H9 (cell line): ENCODE measurements at regions not wholly inside any gene's neighbourhood (a gene's known extent, or its start where the extent isn't known, plus 50 kb on each side); places are given as distances from the start of the nearest gene placed in this dataset.

Experiments used
- DNase-seq: peaks from one replicate; pipeline ENCODE4 v3.0.0-alpha.2; 2017
- H2AFZ ChIP-seq: one replicate; pipeline ENCODE4 v1.6.1; 2013; ENCODE audit warnings: mild to moderate bottlenecking, low read length, control low read depth, moderate library complexity
- H2AK5ac ChIP-seq: 2 replicates; pipeline ENCODE4 v1.6.1; 2013; ENCODE audit warnings: low read length, control low read depth, mixed read lengths; ENCODE audit not compliant: insufficient read length
- H2BK120ac ChIP-seq: one replicate; pipeline ENCODE4 v1.6.1; 2013; ENCODE audit warnings: low read depth, mild to moderate bottlenecking, low read length, control low read depth, inconsistent platforms; ENCODE audit not compliant: poor library complexity, severe bottlenecking
- H2BK12ac ChIP-seq: 2 replicates; pipeline ENCODE4 v1.6.1; 2013; ENCODE audit warnings: low read length, control low read depth, mixed read lengths, low read depth; ENCODE audit not compliant: insufficient read length
- H2BK15ac ChIP-seq: 2 replicates; pipeline ENCODE4 v1.6.1; 2013; ENCODE audit warnings: low read depth, low read length, control low read depth
- H2BK20ac ChIP-seq: one replicate; pipeline ENCODE4 v1.6.1; 2013; ENCODE audit warnings: low read depth, mild to moderate bottlenecking, low read length, control low read depth, inconsistent platforms; ENCODE audit not compliant: poor library complexity, severe bottlenecking
- H2BK5ac ChIP-seq: 2 replicates; pipeline ENCODE4 v1.6.1; 2013; ENCODE audit warnings: low read length, control low read depth, mixed read lengths; ENCODE audit not compliant: insufficient read length
- H3K14ac ChIP-seq: 2 replicates; pipeline ENCODE4 v1.6.1; 2013; ENCODE audit warnings: low read length, control low read depth; ENCODE audit not compliant: insufficient read depth
- H3K18ac ChIP-seq: 2 replicates; pipeline ENCODE4 v1.6.1; 2013; ENCODE audit warnings: low read depth, mild to moderate bottlenecking, mixed read lengths, low read length, control low read depth; ENCODE audit not compliant: insufficient read length
- H3K23ac ChIP-seq: 2 replicates; pipeline ENCODE4 v1.6.1; 2013; ENCODE audit warnings: low read length, control low read depth, mixed read lengths, low read depth; ENCODE audit not compliant: insufficient read length
- H3K23me2 ChIP-seq: 2 replicates; pipeline ENCODE4 v1.6.1; 2013; ENCODE audit warnings: low read depth, mild to moderate bottlenecking, mixed read lengths, low read length, control low read depth; ENCODE audit not compliant: insufficient read length, poor library complexity, severe bottlenecking
- H3K27ac ChIP-seq: 2 replicates; pipeline ENCODE4 v1.5.1; 2013; ENCODE audit warnings: low read length, control low read depth, mixed read lengths, low read depth; ENCODE audit not compliant: insufficient read length
- H3K27me3 ChIP-seq: 2 replicates; pipeline ENCODE4 v1.6.1; 2013; ENCODE audit warnings: low read length, control low read depth, inconsistent platforms; ENCODE audit not compliant: insufficient read depth
- H3K4ac ChIP-seq: 2 replicates; pipeline ENCODE4 v1.6.1; 2013; ENCODE audit warnings: low read depth, mild to moderate bottlenecking, control low read depth, inconsistent platforms, low read length, moderate library complexity
- H3K4me1 ChIP-seq: 2 replicates; pipeline ENCODE4 v1.6.1; 2013; ENCODE audit warnings: low read length, control low read depth, inconsistent platforms; ENCODE audit not compliant: insufficient read depth
- H3K4me2 ChIP-seq: 2 replicates; pipeline ENCODE4 v1.6.1; 2013; ENCODE audit warnings: low read length, control low read depth, mixed read lengths; ENCODE audit not compliant: insufficient read length, insufficient read depth
- H3K56ac ChIP-seq: 2 replicates; pipeline ENCODE4 v1.6.1; 2013; ENCODE audit warnings: low read depth, mild to moderate bottlenecking, mixed read lengths, low read length, control low read depth; ENCODE audit not compliant: insufficient read length
- H3K79me1 ChIP-seq: 2 replicates; pipeline ENCODE4 v1.6.1; 2013; ENCODE audit warnings: low read depth, mild to moderate bottlenecking, moderate library complexity, low read length, control low read depth, inconsistent platforms; ENCODE audit not compliant: insufficient read depth, poor library complexity, severe bottlenecking
- H3K79me2 ChIP-seq: 2 replicates; pipeline ENCODE4 v1.6.1; 2013; ENCODE audit warnings: low read length, control low read depth, inconsistent platforms; ENCODE audit not compliant: insufficient read depth
- H3K9ac ChIP-seq: 2 replicates; pipeline ENCODE4 v1.6.1; 2013; ENCODE audit warnings: low read length, control low read depth, mixed read lengths; ENCODE audit not compliant: insufficient read length; ENCODE audit errors: extremely low read depth
- H3K9me3 ChIP-seq: one replicate; pipeline ENCODE4 v1.6.1; 2013; ENCODE audit warnings: low read depth, low read length, inconsistent platforms; ENCODE audit not compliant: control insufficient read depth
- H3T11ph ChIP-seq: one replicate; pipeline ENCODE4 v1.6.1; 2013; ENCODE audit warnings: mild to moderate bottlenecking, low read length, control low read depth, inconsistent platforms
- H4K20me1 ChIP-seq: one replicate; pipeline ENCODE4 v1.6.1; 2013; ENCODE audit not compliant: control insufficient read depth, insufficient read length, insufficient read depth
- H4K5ac ChIP-seq: 2 replicates; pipeline ENCODE4 v1.6.1; 2013; ENCODE audit warnings: low read depth, mild to moderate bottlenecking, mixed read lengths, low read length, control low read depth; ENCODE audit not compliant: insufficient read length
- H4K8ac ChIP-seq: replicated peaks from 2 replicates; pipeline ENCODE4 v1.6.1; 2013; ENCODE audit warnings: low read length, control low read depth, mixed read lengths, low read depth; ENCODE audit not compliant: insufficient read length
- H4K91ac ChIP-seq: 2 replicates; pipeline ENCODE4 v1.6.1; 2013; ENCODE audit warnings: low read depth, mild to moderate bottlenecking, moderate library complexity, mixed read lengths, low read length, control low read depth; ENCODE audit not compliant: insufficient read length
- H3K27ac Mint-ChIP-seq, 3 experiments: 2 replicates in 2 of 3; 3 replicates in 1 of 3; pipeline ENCODE4 v1.8.0; 2020 to 2021; ENCODE audit warnings: mixed read lengths in 3 of 3, mild to moderate bottlenecking in 1 of 3, moderate library complexity in 1 of 3
- H3K27me3 Mint-ChIP-seq: 2 replicates; pipeline ENCODE4 v1.8.0; 2021; ENCODE audit warnings: low read depth, mild to moderate bottlenecking, moderate library complexity, mixed read lengths
- H3K36me3 Mint-ChIP-seq, 3 experiments: 2 replicates in 2 of 3; 3 replicates in 1 of 3; pipeline ENCODE4 v1.8.0; 2020 to 2021; ENCODE audit warnings: low read depth in 3 of 3, mixed read lengths in 3 of 3; ENCODE audit not compliant: insufficient read depth in 1 of 3
- H3K4me1 Mint-ChIP-seq, 2 experiments: 2 replicates each; pipeline ENCODE4 v1.8.0; 2020; ENCODE audit warnings: mixed read lengths in 2 of 2
- H3K4me3 Mint-ChIP-seq, 2 experiments: 2 replicates in 1 of 2; 3 replicates in 1 of 2; pipeline ENCODE4 v1.8.0; 2020 to 2021; ENCODE audit warnings: mild to moderate bottlenecking in 2 of 2, mixed read lengths in 2 of 2, moderate library complexity in 1 of 2
- H3K9me3 Mint-ChIP-seq, 2 experiments: 2 replicates in 1 of 2; 3 replicates in 1 of 2; pipeline ENCODE4 v1.8.0; 2020; ENCODE audit warnings: mild to moderate bottlenecking in 2 of 2, mixed read lengths in 2 of 2, moderate library complexity in 1 of 2
- WGBS: extraction: QIAGEN DNeasy Blood & Tissue Kit; methylation state at CpG from one replicate; pipeline ENCODE4 v1.1.7; 2013; ENCODE audit warnings: missing lambda C conversion rate, low lambda C conversion rate, mixed read lengths; ENCODE audit not compliant: insufficient read length; ENCODE audit errors: extremely low coverage; 5-methylcytosine and 5-hydroxymethylcytosine counted together
- TF ChIP-seq, protein P1 (sequence below): fragments of 200-600 bp; sonication (generic); conservative IDR thresholded peaks from 3 replicates; pipeline ENCODE4 v1.8.0; 2021; ENCODE audit warnings: antibody characterized with exemption, mild to moderate bottlenecking

DNA sequence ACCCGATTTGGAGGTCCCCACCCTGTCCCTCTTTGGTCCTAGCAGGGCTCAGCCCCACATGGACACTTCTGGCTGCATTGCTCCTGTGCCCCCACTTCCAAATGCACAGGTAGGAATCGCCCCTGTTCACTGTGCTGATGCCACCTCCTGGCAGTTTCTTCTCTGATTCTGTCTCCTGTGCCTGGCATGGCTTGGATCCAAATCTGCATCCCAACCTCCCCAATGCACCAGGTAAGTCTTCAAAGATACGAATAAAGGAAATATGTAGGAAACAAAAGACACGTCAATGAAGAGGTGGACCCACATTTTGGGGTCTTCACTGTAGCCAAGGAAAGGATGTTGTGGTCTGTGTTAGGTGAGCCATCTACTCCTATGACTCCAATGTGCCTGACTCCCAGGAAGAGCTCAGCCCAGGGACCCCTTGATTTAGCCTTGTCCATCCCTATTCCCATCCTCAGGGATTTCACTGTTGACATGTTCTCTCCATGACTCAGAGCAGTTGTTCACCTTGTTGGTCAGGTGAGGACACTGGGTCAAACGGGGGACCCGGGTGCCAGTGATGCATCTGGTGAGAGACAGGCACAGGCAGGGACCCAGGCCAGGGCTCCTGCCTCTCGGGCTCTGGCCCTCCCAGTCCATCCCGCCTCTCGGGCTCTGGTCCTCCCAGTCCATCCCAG is 341.8 kb downstream of the CXCL12 start:
- TF ChIP-seq, protein P1, sequence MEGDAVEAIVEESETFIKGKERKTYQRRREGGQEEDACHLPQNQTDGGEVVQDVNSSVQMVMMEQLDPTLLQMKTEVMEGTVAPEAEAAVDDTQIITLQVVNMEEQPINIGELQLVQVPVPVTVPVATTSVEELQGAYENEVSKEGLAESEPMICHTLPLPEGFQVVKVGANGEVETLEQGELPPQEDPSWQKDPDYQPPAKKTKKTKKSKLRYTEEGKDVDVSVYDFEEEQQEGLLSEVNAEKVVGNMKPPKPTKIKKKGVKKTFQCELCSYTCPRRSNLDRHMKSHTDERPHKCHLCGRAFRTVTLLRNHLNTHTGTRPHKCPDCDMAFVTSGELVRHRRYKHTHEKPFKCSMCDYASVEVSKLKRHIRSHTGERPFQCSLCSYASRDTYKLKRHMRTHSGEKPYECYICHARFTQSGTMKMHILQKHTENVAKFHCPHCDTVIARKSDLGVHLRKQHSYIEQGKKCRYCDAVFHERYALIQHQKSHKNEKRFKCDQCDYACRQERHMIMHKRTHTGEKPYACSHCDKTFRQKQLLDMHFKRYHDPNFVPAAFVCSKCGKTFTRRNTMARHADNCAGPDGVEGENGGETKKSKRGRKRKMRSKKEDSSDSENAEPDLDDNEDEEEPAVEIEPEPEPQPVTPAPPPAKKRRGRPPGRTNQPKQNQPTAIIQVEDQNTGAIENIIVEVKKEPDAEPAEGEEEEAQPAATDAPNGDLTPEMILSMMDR, result no peak
- Histone ChIP-seq H3K79me2 (no peaks in the 10 kb centered on the region), H4K8ac (no peak overlapping the region), H3K4me1 (peaks cover 3% of the 10 kb centered on the region; the same call in 1 of the 2 replicates), H3K9me3 (no peaks in the 10 kb centered on the region), H3K79me1 (no peaks in the 10 kb centered on the region), H4K91ac (no peak overlapping the region), H2AK5ac (no peak overlapping the region), H3K4ac (no peak overlapping the region), H3K14ac (no peak overlapping the region), H2BK15ac (no peak overlapping the region), H3K27ac (no peak overlapping the region), H3K27me3 (no peaks in the 10 kb centered on the region), H3K9ac (no peak overlapping the region), H2BK5ac (no peak overlapping the region), H2AFZ (no peak overlapping the region), H2BK120ac (no peak overlapping the region), H2BK12ac (no peak overlapping the region), H3K23me2 (no peaks in the 10 kb centered on the region), H2BK20ac (no peak overlapping the region), H3K23ac (no peak overlapping the region), H3T11ph (no peak overlapping the region), H3K56ac (no peak overlapping the region), H3K18ac (no peak overlapping the region), H3K4me2 (no peak overlapping the region), H4K20me1 (no peaks in the 10 kb centered on the region), H4K5ac (no peak overlapping the region)
- Mint-ChIP-seq H3K27me3 (peaks cover 2% of the 10 kb centered on the region; the same call in 1 of the 2 replicates), H3K4me3 (no peak overlapping the region), H3K36me3 (0 out of 7 replicates have a peak, but pooled peaks cover 0 to 1% (median 0%) of the 10 kb centered on the region in 3 experiments), H3K4me1 (peaks cover 25 to 28% of the 10 kb centered on the region in 2 experiments), H3K27ac (no peak overlapping the region), H3K9me3 (peaks cover 4 to 5% of the 10 kb centered on the region in 2 experiments; a peak in 3 of 5 replicates)
- DNase-seq, result no peak
- no CpG with 5 or more reads among the region's 9 CpGs for WGBS
